ENCODE measurements at regions not wholly inside any gene's neighbourhood (a gene's known extent, or its start where the extent isn't known, plus 50 kb on each side); places are given as distances from the start of the nearest gene placed in this dataset.

DNA sequence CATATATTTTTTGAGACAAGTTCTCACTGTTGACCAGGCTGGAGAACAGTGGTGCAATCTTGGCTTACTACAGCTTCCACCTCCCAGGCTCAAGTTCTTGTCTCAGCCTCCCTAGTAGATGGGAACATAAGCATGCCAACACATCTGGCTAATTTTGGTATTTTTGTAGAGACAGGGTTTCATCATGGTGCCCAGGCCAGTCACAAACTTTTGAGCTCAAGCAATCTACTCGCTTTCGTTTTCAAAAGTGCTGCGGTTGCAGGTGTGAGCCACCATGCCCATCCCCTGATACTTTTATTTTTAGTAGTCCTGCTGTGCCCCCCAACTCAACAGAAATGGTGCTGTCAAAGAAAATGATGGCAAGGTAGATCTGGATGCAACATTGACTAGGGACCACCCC, 1127.3 kb downstream of the SUCLG1 start:
- TF ChIP-seq, protein P1, sequence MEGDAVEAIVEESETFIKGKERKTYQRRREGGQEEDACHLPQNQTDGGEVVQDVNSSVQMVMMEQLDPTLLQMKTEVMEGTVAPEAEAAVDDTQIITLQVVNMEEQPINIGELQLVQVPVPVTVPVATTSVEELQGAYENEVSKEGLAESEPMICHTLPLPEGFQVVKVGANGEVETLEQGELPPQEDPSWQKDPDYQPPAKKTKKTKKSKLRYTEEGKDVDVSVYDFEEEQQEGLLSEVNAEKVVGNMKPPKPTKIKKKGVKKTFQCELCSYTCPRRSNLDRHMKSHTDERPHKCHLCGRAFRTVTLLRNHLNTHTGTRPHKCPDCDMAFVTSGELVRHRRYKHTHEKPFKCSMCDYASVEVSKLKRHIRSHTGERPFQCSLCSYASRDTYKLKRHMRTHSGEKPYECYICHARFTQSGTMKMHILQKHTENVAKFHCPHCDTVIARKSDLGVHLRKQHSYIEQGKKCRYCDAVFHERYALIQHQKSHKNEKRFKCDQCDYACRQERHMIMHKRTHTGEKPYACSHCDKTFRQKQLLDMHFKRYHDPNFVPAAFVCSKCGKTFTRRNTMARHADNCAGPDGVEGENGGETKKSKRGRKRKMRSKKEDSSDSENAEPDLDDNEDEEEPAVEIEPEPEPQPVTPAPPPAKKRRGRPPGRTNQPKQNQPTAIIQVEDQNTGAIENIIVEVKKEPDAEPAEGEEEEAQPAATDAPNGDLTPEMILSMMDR (IDR thresholded peaks at IDR 0.05): no peak
- no peak for TF ChIP-seq POLR2A (IDR thresholded peaks at IDR 0.05)

Data from body of pancreas (tissue), 4 donors.